ENCODE measurements at regions not wholly inside any gene's neighbourhood (a gene's known extent, or its start where the extent isn't known, plus 50 kb on each side); places are given as distances from the start of the nearest gene placed in this dataset.

- DNase-seq (ENCODE audit: low read depth, low spot score) = no peak
- no peaks in the 10 kb centered on the region; a peak in 1 of 4 replicates for H3K27me3 ChIP-seq (replicated peaks in 1 of 2; ENCODE audit: control insufficient read depth in 2 of 2, insufficient read depth in 2 of 2, low read length in 1 of 2)
- H3K9me3 ChIP-seq (replicated peaks; ENCODE audit: control insufficient read depth, insufficient read depth, low read length) = no peaks in the 10 kb centered on the region
- no peak overlapping the region for H2AFZ ChIP-seq (ENCODE audit: control insufficient read depth, low read depth, low read length)
- 0% methylated on average over 2 of the region's 2 CpGs for WGBS (ENCODE audit: insufficient coverage, insufficient replicate concordance, low lambda C conversion rate, missing lambda C conversion rate)
- no peaks in the 10 kb centered on the region for H3K79me2 ChIP-seq (ENCODE audit: control insufficient read depth, insufficient read depth, low read length)
- no peaks in the 10 kb centered on the region for H3K36me3 ChIP-seq (ENCODE audit: control insufficient read depth in 2 of 2, insufficient read depth in 2 of 2, low read length in 1 of 2)
- RAD21 ChIA-PET (ENCODE audit: unreplicated experiment) = no interaction called here
- POLR2A ChIA-PET = no interaction called here
- BruUV-seq (replicated peaks) = no TSS peak
- CTCF ChIA-PET = no interaction called here
- ATAC-seq = no peak
- no peak overlapping the region for H3K9ac ChIP-seq (ENCODE audit: control insufficient read depth, insufficient read depth, low read length)
- intact Hi-C loops (cut with micrococcal nuclease; ENCODE audit: unreplicated experiment) (no loop called here), in situ Hi-C loops (cut with MboI) (no loop called here)
- no peak overlapping the region for H3K4me3 ChIP-seq
- SMC1A ChIA-PET (ENCODE audit: uncharacterized antibody, unreplicated experiment) = no interaction called here
- no peak for FAIRE-seq
- H4K20me1 ChIP-seq (ENCODE audit: control insufficient read depth, insufficient read depth) = no peaks in the 10 kb centered on the region
- H3K27ac ChIP-seq (ENCODE audit: control insufficient read depth, insufficient read depth) = no peak overlapping the region
- no peaks in the 10 kb centered on the region for H3K4me1 ChIP-seq (ENCODE audit: control insufficient read depth, insufficient read depth, low read length)
- H3K4me2 ChIP-seq (ENCODE audit: control insufficient read depth, insufficient read depth) = no peak overlapping the region
- TF ChIP-seq KDM1A (IDR thresholded peaks at IDR 0.05; ENCODE audit: borderline replicate concordance) (no peak), SP1 (IDR thresholded peaks at IDR 0.05; ENCODE audit: low read depth, low read length) (no peak), CTCF (IDR thresholded peaks at IDR 0.05 in 2 of 3, conservative IDR thresholded peaks at IDR 0.05 in 1 of 3; ENCODE audit: control insufficient read depth in 2 of 3, extremely low read depth in 1 of 3, insufficient read depth in 1 of 3, low read depth in 3 of 3, low read length in 3 of 3) (no peak), LARP7 (IDR thresholded peaks at IDR 0.05) (no peak), STAT1 (conservative IDR thresholded peaks at IDR 0.05) (no peak), IRF4 (IDR thresholded peaks at IDR 0.05; ENCODE audit: low read depth, low read length) (no peak), NR2C1 (IDR thresholded peaks at IDR 0.05) (no peak), ZNF217 (IDR thresholded peaks at IDR 0.05) (no peak), CEBPZ (IDR thresholded peaks at IDR 0.05; ENCODE audit: low read depth, low read length) (no peak), ZNF687 (IDR thresholded peaks at IDR 0.05) (no peak), EP300 (IDR thresholded peaks at IDR 0.05; ENCODE audit: borderline replicate concordance in 1 of 2, control insufficient read depth in 1 of 2, low read depth in 2 of 2, low read length in 2 of 2) (no peak), TARDBP (IDR thresholded peaks at IDR 0.05; ENCODE audit: borderline replicate concordance) (no peak), KLF5 (IDR thresholded peaks at IDR 0.05; ENCODE audit: partially characterized antibody) (no peak)
Measured at GRCh38 chr2:100664756-100665101, 101.9 kb downstream of the PDCL3 start.

Measured in GM12878 (cell line).